ENCODE measurements at regions not wholly inside any gene's neighbourhood (a gene's known extent, or its start where the extent isn't known, plus 50 kb on each side); places are given as distances from the start of the nearest gene placed in this dataset.
"Not testable (repeated sequence)": the region's sequence is repeated elsewhere in the genome, so short reads cannot be mapped to it uniquely, and the experiment has no call there.

DNA sequence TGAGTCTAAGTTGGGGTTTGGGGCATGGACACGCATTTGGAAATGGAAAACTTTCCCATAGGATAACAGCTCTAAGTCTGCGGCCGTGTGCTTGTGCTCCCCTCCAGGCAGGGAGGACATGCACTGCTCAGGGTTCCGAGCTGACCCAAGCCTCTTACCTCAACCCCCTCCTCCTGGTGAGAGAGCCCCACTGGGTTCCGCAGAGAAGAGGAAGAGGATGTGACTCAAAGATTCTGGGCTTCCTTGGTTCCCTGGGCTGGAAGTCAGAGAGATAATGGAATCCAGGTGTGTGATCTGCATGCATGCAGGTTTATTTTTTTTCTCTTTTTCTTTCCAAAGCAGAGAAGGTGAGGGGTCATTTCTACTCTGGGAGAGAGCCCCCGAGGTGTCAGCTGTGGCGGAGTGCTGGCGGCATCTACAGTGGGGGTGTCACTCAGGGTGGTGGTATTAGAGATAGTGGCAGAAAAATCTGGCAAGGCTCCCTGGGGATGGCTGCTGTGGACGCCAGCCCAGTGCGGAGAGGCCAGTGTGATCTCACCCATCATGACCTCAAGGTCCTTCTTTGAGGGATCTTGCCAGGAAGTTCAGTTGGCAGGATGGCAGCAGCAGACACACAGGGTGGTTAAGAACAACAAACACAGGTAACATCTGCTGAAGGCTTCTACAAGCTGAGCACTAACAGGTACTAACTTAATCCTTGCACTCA is 168.7 kb upstream of the HAND2 start:
- no peak for DNase-seq

DNA sequence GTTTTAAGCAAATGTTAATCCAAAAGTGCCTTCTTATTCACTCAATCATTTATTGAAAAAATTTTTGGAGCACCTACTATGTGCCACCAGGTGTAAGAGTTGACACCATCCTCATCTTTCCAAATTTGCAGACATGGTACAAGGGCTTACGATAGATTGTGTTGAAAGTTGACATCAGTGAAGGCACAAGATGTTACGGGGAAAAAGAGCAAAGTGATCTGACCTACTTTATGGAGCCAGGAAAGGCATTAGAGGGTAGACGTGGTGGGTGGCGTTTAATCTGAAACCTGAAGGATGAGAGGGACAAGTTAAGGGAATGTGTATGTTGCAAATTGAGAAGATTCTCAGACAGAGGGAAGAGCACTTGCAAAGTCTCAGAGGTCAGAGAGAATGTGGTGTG is 167.8 kb upstream of the HAND2 start:
- DNase-seq: no peak

DNA sequence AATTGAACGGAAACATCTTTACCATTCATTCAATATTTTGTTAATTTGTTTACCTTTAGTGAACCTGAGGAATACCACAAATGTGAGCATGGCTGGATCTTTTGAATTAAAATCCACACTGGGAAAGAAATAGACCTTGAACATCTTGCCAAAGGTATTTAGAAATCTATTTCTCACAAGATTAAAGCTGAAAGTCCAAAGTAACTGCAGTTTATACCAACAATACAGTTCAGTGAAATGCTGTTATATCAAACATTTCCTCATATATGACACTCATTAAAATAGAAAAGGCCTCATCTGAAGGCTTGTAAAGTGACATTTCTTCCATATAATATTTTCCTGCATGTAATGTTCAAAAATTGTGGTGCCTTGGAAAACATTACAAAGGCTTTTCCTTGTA is 166.5 kb upstream of the HAND2 start:
- DNase-seq: no peak

DNA sequence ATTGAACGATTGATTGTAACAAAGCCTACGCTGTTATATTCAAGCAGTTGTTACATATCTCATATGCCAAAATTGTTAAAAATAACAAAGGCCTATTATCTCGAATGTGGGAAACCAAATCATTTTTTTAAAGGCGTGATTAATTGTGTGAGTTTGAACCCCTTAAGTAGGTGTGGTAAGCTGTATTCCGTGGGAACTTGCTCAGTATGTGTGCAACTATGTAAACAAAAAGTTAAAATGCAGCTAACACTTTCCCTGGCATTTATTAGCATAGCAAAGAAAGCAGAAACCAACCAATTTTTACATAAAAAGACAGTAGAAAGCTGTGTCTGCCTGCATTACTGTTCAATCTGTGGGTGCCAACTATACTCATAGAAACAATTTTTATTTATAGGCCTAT is 166.0 kb upstream of the HAND2 start:
- DNase-seq: no peak

DNA sequence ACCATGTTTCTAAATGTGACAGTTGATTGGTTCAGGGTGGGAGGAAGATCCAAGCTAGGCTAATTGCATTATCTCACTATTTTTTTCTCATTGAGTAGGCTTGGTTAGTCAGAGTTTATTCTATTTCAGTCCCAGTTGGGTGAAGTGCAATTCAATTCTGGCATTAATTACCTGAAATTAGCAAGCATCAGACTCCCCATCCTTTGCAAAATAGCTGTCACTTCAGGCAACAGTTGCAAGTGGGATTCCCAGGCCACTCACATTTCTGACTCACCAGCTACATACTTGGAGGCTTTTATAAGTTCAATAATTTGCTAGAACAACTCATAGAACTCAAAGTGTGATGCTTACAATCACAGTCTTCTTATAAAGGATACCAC is 155.8 kb upstream of the HAND2 start:
- DNase-seq: no peak

DNA sequence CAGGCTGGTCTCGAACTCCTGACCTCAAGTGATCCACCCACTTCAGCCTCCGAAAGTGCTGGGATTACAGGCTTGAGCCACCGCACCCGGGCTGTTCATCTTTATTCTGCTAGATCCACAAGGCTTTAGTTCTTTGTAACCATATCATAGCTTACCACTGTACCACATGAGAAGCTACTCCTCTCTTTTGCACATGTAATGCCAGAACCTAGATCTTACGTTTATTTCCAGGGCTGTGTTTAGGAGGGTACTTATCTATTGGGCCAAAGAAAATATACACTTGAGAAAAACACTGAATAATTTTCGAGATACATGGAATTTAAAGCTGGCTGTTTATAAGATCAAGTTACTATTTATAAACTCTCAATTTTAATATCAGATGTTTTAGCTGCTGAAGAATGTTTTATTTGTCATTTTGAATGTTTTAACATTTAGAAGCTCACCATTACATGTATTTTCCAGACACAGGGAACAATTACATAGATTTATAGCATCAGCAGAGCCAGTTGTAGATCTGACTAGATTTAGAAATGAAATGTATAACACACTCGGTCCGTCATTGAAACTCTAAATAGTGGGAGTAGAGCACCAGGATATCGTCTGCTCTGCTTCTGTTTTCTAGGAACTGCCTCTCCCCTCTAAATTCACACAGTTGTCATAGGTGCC is 155.3 kb upstream of the HAND2 start:
- no peak for DNase-seq

DNA sequence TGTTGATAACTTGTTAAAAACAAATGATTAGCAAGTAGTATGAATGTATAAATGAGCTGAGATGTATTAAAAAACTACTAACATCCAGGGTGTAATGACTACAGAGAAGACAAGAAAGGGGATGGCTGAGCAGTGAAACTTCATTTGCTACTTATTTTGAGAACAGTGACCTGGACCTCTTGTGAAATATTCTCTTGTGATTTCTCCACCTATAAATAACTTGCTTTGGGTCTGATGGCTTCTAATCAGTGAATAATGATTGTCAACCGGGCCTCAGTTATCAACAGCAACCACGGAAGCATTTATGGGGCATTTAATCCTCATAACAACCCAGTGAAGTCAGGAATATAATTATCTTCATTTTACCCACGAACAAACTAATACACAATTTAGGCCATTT is 154.2 kb upstream of the HAND2 start:
- no peak for DNase-seq

DNA sequence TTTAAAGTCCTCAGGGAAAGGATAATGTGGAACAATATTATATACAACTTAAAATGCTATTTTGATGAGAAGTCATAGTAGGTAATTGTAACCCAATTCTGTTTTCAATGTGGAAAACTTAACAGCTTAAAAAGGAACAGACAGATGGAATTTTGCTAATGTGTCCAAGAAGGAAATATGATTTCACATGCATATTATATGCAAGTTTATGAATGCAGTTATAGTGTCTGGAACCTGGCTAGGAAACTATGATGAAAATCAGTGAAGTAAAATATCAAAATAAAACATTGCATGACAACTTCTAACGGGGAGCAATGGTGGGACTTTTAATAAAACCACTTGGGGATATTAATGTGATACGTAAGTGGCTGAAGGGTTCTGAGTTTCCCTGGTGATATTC is 152.6 kb upstream of the HAND2 start:
- DNase-seq: no peak

DNA sequence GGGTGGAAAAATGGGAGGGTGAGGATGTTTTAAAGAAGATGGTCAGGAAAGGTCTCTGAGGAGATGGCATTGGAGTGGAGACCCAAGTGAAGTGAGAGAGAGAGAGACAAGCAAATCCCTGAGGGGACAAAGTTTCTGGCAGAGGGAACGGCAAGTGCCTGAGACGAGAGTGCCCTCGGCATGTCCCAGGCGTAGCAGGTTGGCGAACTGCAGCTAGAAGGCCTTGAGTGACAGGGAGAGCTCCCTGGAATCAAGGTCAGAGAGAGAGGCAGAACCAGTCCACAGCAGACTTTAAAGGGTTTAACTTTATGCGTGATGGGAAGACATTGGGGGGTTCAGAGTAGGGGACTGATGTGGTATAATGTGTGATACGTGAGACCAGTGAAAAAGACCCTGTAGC is 150.2 kb upstream of the HAND2 start:
- DNase-seq: no peak

DNA sequence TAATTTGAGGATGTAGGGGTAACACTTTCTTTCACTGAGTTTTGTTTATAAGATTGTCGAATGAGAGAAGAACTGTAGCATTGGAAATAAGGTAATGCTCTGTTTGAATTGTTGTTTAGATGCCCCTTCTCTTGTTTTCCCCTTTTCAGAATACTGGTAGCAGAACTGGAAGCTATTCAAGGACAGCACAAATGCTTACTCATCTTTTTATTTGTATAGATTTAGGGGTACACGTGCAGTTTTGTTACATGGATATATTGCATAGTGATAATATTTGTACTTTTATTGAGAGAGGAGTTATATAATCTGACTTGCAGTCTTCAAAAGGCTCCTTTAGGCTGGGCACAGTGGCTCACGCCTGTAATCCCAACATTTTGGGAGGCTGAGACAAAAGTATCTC is 145.4 kb upstream of the HAND2 start:
- no peak for DNase-seq

DNA sequence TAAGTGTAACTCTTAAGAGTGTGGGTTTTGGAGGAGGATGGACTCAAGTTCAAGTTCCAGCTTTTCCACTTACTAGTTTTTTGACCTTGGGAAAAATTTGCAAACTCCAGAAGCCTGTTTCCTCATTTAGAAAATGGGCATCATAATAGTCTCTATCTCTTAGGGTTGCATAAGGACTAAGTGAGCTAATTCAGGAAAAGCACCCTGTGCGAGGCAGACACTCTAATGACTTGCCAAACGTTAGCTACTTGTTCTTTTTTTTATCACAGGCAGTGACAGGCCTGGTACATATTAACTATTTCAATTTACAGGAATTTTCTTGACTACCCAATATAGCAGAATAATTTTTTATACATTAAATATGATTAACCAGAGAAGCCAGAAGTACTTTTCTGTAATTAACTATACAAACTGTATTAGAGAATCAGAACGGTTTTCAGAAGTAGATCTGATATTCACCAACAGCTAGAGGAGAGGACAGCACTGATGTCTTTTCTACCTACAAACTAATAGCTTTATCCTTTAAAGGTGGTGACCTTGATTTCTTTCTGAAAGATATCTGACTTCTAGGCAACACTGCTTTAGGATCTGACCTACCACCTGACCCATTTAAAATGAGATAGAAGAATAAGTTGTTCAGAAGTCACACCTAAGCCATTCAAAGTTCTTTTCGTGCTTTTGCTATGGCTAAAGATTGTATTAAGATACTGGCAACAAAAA is 139.6 kb upstream of the HAND2 start:
- DNase-seq: no peak

DNA sequence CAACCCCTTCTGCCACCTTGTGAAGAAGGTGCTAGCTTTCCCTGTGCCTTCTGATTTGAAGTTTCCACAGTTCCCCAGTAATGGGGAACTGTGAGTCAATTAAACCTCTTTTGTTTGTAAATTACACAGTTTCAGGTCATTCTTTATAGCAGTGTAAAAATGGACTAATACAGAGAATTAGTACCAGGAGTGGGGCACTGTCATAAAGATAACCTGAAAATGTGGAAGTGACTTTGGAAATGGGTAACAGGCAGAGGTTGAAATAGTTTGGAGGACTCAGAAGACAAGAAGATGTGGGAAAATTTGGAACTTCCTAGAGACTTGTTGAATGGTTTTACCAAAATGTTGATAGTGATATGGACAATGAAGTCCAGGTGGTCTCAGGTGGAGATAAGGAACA is 131.0 kb upstream of the HAND2 start:
- DNase-seq: no peak

DNA sequence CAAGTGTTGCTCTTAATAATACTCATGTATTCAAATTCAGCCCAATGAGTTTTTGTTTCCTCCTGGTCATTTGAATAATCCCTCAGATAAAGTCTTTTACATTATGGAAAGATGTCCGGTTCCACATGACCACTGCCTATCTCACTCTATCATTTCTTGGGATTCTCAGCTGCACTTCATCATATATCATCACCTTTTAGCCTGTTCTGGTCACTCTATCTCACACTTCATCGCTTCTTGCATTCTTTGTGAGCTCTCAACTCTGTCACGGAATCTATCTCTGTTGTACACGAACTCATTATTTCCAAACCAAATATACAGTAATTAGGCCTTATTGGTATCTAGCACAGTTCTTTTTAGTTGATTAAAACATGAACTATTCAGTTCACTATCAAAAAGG is 126.9 kb upstream of the HAND2 start:
- no peak for DNase-seq

DNA sequence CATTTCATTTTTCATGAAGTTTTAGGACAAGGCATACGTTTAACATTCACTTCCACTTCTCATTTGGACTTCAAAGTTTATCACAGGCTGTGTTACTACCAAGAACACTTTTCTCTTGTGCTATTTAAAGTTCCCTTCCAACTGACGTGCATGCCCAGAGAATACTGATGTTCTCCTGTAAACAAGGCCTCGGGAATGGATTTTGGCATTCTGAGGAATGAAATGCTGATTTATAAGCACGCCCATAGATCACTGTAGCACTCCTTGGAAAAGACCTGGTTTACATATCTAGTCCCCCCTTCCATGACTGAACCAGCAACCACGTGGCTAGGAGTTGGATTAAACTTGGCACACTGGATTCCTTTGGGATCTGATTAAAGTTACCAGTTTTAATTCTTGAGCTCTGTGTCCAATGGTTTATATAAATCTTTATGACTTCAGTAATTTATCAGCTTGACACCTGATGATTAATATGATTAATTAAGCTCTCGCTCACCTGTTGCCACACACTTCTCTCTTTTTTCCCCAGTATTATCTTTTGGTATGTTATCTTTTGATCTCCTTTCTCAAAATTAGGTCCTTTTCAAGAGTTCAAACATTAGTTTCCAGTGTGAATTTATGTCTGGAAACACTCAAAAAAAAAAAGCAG is 122.4 kb upstream of the HAND2 start:
- no peak for DNase-seq

DNA sequence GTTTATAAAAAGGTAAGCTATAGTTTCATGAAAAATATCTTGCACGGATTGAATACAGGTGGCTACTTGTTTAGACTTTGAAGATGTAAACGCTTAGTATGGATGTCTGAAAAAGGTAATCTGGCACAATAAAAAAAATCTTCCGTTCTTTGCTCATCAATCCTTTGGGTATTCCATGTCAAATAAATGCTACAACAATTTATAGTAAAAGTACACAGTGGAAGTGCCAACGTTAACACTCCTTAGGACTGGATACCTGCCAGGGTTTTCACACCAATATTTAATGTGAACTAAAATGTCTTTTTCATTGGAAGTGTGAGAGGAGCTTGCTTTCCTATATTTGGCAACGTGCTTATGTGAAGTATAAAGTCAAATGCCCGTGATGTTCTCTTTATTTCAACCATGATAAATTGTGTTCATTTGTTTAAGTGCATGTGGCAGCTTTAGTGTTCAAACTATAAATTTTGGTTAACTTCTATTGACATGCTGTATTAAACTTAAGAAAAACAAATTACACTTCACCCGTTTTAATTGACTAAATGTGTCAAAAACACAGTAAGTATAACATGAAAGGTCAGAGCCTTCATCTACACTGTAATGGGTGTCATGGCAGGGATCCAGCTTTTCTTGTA is 121.7 kb upstream of the HAND2 start:
- no peak for DNase-seq

DNA sequence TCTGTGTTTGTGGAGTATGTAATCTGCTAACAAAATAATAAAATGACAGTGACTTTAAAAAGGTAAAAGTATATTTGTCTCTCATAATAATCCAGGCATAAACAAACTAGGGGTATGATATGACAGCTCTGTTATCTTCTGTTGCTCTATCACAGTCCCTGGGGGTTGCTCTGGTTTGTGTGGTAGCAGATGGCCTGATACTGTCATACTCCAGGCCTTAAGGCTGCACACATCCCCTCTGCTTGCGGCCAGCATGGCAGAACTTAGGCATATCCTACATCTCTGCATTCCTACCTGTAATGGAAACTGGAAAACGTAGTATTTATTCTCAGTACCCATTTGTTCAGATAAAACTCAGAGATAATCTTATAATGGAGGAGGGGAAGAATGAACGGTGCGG is 117.9 kb upstream of the HAND2 start:
- DNase-seq: no peak

DNA sequence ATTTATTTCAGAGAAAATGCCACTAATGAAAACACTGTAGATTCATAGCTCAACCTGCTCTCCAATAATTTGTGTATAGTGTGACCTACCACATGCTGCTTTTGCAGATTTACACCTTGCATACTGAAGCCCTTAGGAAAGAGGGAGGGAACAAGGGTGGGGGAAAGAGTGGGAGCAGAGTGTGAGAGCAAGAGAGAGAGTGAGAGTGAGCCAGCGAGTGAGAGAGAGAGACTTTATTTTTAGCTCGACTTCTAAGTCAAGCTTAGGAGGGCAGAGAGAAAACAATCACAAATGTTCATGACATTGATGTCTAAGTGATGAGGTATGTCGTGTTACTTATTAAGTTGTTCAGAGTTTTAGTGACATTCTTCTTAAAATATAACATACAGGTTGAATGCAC is 112.5 kb upstream of the HAND2 start:
- no peak for DNase-seq

DNA sequence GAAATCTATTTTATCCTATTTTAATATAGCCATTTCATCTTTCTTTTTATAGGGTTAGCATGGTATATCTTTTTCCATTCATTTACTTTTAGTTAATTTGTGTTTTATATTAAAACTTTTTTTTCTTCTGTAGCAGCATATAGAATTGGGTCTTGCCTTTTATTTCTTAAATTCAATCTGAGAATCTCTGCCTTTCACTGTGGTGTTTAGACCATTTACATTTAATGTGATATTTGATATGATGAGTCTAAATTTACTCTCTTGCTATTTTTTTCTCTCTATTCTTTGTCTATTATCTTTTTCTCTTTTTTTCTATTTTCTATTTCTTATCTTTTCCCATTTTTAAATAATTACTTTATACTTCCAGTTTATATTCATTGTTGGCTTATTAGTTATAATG is 105.4 kb upstream of the HAND2 start:
- DNase-seq: no peak

DNA sequence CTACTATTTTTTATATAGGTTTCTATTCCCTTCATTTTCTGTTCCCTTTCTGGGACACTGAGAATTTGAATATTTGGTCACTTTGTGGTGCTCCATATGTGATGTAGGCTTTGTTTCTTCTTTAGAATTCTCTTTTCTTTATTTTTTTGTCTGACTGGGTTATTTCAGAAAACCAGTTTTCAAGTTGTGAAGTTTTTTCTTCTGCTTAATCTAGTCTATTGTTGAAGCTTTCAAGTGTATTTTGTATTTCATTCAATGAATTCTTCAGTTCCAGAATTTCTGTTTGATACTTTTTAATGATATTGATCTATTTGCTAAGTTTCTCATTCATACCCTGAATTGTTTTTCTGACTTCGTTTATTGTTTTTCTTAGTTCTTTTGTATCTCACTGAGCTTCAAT is 96.2 kb upstream of the HAND2 start:
- no peak for DNase-seq

DNA sequence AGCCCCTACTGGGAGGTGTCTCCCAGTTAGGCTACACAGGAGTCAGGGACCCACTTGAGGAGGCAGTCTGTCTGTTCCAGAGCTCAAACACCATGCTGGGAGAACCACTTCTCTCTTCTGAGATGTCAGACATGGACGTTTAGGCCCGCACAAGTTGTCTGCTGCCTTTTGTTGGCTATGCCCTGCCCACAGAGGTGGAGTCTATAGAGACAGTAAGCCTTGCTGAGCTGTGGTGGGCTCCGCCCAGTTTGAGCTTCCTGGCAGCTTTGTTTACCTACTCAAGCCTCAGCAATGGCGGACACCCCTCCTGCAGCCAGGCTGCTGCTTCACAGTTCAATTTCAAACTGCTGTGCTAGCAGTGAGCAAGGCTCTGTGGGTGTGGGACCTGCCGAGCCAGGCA is 88.6 kb upstream of the HAND2 start:
- DNase-seq: not testable (repeated sequence)

DNA sequence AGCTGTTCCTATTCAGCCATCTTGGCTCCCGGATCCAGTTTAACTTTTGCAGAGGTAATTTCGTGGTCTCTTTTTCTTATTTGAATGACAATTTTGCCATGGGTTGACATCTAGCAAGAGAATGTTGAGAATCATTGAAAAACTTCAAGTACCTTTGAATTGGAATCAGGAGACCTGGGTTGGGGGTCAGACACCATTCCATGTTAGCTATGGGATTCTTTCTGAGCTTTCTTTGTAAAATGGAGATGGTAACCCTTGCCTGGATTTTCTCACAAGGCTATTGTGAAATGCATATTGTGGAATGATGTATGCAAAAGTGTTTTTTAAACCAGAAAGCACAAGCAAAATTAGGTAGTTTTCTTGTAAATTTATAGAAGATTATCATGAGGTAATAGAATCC is 79.1 kb upstream of the HAND2 start:
- DNase-seq: no peak

DNA sequence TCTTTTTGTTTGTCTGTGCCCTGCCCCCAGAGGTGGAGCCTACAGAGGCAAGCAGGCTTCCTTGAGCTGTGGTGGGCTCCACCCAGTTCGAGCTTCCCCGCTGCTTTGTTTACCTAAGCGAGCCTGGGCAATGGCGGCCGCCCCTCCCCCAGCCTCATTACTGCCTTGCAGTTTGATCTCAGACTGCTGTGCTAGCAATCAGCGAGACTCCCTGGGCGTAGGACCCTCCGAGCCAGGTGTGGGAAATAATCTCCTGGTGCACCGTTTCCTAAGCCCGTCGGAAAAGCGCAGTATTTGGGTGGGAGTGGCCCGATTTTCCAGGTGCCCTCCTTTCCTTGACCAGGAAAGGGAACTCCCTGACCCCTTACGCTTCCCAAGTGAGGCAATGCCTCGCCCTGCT is 78.6 kb upstream of the HAND2 start:
- not testable (repeated sequence) for DNase-seq
